ENCODE measurements at regions not wholly inside any gene's neighbourhood (a gene's known extent, or its start where the extent isn't known, plus 50 kb on each side); places are given as distances from the start of the nearest gene placed in this dataset.

DNA sequence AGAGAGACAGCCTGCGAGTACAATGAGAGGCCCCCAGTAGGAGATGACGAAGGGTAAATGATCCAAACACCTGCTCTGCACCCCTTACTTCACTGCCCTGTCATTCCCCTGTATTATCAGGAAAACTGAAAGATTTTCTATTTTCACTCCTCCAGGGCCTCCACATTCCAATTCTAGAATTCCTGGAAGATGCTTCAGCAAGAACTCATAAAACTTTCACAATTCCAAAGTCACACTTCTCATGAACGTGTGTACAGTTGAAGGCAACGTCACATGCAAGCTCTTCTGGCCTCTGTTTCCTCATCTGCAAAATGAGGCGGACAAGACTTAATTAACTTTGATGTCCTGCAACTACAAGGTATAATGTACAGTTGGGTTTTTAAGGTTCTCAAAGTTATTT lies 62.8 kb upstream of the SPATA12 start:
- peaks cover 3% of the 10 kb centered on the region for H3K4me1 ChIP-seq (ENCODE audit: control insufficient read depth, insufficient read depth, low read length, unreplicated experiment)
- no peaks in the 10 kb centered on the region for H3K27me3 ChIP-seq (ENCODE audit: insufficient read depth, low read length)
- H3K27ac ChIP-seq (ENCODE audit: low read depth, low read length): no peak overlapping the region
- H3K79me2 ChIP-seq (ENCODE audit: control insufficient read depth, insufficient read depth, low read length, unreplicated experiment): no peaks in the 10 kb centered on the region
- H3K36me3 ChIP-seq (ENCODE audit: insufficient read depth, low read length): no peaks in the 10 kb centered on the region
- no peak overlapping the region for H3K4me3 ChIP-seq (ENCODE audit: low read depth, low read length)
- H2AFZ ChIP-seq (ENCODE audit: low read length, unreplicated experiment): no peak overlapping the region

- H3K4me3 ChIP-seq (ENCODE audit: low read depth, low read length): no peak overlapping the region
- no peaks in the 10 kb centered on the region for H3K36me3 ChIP-seq (ENCODE audit: insufficient read depth, low read length)
- H3K79me2 ChIP-seq (ENCODE audit: control insufficient read depth, insufficient read depth, low read length, unreplicated experiment): no peaks in the 10 kb centered on the region
- no peak overlapping the region for H2AFZ ChIP-seq (ENCODE audit: low read length, unreplicated experiment)
- no peak overlapping the region for H3K27ac ChIP-seq (ENCODE audit: low read depth, low read length)
- peaks cover 3% of the 10 kb centered on the region for H3K4me1 ChIP-seq (ENCODE audit: control insufficient read depth, insufficient read depth, low read length, unreplicated experiment)
- H3K27me3 ChIP-seq (ENCODE audit: insufficient read depth, low read length): no peaks in the 10 kb centered on the region
Measured at GRCh38 chr3:56997041-56997440, 63.4 kb upstream of the SPATA12 start.

DNA sequence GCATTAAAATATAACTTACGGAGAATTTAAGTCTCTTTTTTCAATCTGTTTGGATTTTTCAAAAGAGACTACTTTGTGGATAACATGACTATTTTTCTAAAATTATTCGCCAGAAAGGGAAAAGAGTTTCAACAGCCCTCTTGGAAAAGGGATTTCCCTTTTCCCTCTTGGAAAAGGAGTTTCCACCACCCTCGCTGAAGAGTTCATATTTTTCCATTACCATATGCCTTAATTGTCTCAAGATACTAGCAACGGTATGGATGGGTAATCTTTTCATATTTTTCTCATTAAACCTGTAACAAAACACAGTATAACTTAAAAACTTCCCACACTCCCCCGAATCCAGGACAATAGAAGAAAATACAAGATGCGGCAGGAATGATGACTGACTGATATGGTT lies 66.1 kb upstream of the SPATA12 start:
- H3K27me3 ChIP-seq (ENCODE audit: insufficient read depth, low read length): peaks cover 5% of the 10 kb centered on the region

DNA sequence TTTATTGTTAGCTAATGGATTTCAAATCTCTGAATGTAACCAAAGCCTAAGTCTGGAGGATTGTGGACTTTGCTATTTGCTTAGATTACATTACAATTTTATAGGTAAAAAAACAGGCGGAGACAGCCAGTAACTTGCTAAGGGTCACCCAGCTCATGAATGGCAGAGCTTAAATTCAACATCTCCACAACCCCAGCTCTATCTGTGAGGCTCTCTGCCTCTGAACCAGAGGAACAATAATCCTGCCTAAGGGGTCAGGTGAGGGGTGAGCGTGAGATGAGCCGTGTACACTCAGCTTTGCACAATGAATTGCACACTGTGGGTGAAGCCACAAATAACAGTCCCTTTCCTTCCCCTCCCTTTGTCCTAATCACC lies 69.8 kb upstream of the SPATA12 start:
- Histone ChIP-seq H3K4me1 (ENCODE audit: control insufficient read depth, insufficient read depth, low read length, unreplicated experiment) (peaks cover 9% of the 10 kb centered on the region), H3K36me3 (ENCODE audit: insufficient read depth, low read length) (no peaks in the 10 kb centered on the region), H3K79me2 (ENCODE audit: control insufficient read depth, insufficient read depth, low read length, unreplicated experiment) (no peaks in the 10 kb centered on the region), H3K4me3 (ENCODE audit: low read depth, low read length) (no peak overlapping the region), H3K27ac (ENCODE audit: low read depth, low read length) (no peak overlapping the region), H3K27me3 (ENCODE audit: insufficient read depth, low read length) (peaks cover 5% of the 10 kb centered on the region), H2AFZ (ENCODE audit: low read length, unreplicated experiment) (no peak overlapping the region)

More for the DNA sequence above, 66.1 kb upstream of the SPATA12 start:
- no peak overlapping the region for H2AFZ ChIP-seq (ENCODE audit: low read length, unreplicated experiment)
- H3K4me1 ChIP-seq (ENCODE audit: control insufficient read depth, insufficient read depth, low read length, unreplicated experiment): peaks cover 3% of the 10 kb centered on the region
- H3K4me3 ChIP-seq (ENCODE audit: low read depth, low read length): no peak overlapping the region
- H3K79me2 ChIP-seq (ENCODE audit: control insufficient read depth, insufficient read depth, low read length, unreplicated experiment): no peaks in the 10 kb centered on the region
- no peak overlapping the region for H3K27ac ChIP-seq (ENCODE audit: low read depth, low read length)
- no peaks in the 10 kb centered on the region for H3K36me3 ChIP-seq (ENCODE audit: insufficient read depth, low read length)

GRCh38 chr3:56989977-56990640 lies 70.4 kb upstream of the SPATA12 start:
- Histone ChIP-seq H3K4me1 (ENCODE audit: control insufficient read depth, insufficient read depth, low read length, unreplicated experiment) (peaks cover 14% of the 10 kb centered on the region), H3K36me3 (ENCODE audit: insufficient read depth, low read length) (no peaks in the 10 kb centered on the region), H3K27ac (ENCODE audit: low read depth, low read length) (no peak overlapping the region), H3K27me3 (ENCODE audit: insufficient read depth, low read length) (peaks cover 5% of the 10 kb centered on the region), H2AFZ (ENCODE audit: low read length, unreplicated experiment) (no peak overlapping the region), H3K4me3 (ENCODE audit: low read depth, low read length) (no peak overlapping the region), H3K79me2 (ENCODE audit: control insufficient read depth, insufficient read depth, low read length, unreplicated experiment) (no peaks in the 10 kb centered on the region)

GRCh38 chr3:56989169-56989976 lies 71.1 kb upstream of the SPATA12 start:
- Histone ChIP-seq H3K4me3 (ENCODE audit: low read depth, low read length) (no peak overlapping the region), H3K27ac (ENCODE audit: low read depth, low read length) (no peak overlapping the region), H3K79me2 (ENCODE audit: control insufficient read depth, insufficient read depth, low read length, unreplicated experiment) (no peaks in the 10 kb centered on the region), H3K36me3 (ENCODE audit: insufficient read depth, low read length) (no peaks in the 10 kb centered on the region), H2AFZ (ENCODE audit: low read length, unreplicated experiment) (no peak overlapping the region), H3K4me1 (ENCODE audit: control insufficient read depth, insufficient read depth, low read length, unreplicated experiment) (peaks cover 19% of the 10 kb centered on the region), H3K27me3 (ENCODE audit: insufficient read depth, low read length) (peaks cover 5% of the 10 kb centered on the region)

- Histone ChIP-seq H3K36me3 (ENCODE audit: insufficient read depth, low read length) (no peaks in the 10 kb centered on the region), H3K79me2 (ENCODE audit: control insufficient read depth, insufficient read depth, low read length, unreplicated experiment) (no peaks in the 10 kb centered on the region), H3K4me3 (ENCODE audit: low read depth, low read length) (no peak overlapping the region), H3K27me3 (ENCODE audit: insufficient read depth, low read length) (peaks cover 5% of the 10 kb centered on the region), H2AFZ (ENCODE audit: low read length, unreplicated experiment) (no peak overlapping the region), H3K27ac (ENCODE audit: low read depth, low read length) (no peak overlapping the region), H3K4me1 (ENCODE audit: control insufficient read depth, insufficient read depth, low read length, unreplicated experiment) (peaks cover 25% of the 10 kb centered on the region)
Measured at GRCh38 chr3:56988458-56989168, 71.9 kb upstream of the SPATA12 start.

- Histone ChIP-seq H3K27me3 (ENCODE audit: insufficient read depth, low read length) (peaks cover 5% of the 10 kb centered on the region), H3K36me3 (ENCODE audit: insufficient read depth, low read length) (no peaks in the 10 kb centered on the region), H2AFZ (ENCODE audit: low read length, unreplicated experiment) (no peak overlapping the region), H3K4me3 (ENCODE audit: low read depth, low read length) (no peak overlapping the region), H3K4me1 (ENCODE audit: control insufficient read depth, insufficient read depth, low read length, unreplicated experiment) (peaks cover 25% of the 10 kb centered on the region), H3K79me2 (ENCODE audit: control insufficient read depth, insufficient read depth, low read length, unreplicated experiment) (no peaks in the 10 kb centered on the region), H3K27ac (ENCODE audit: low read depth, low read length) (no peak overlapping the region)
Measured at GRCh38 chr3:56987238-56987895, 73.1 kb upstream of the SPATA12 start.

GRCh38 chr3:56986347-56986746 lies 74.1 kb upstream of the SPATA12 start:
- Histone ChIP-seq H3K4me3 (ENCODE audit: low read depth, low read length) (no peak overlapping the region), H3K36me3 (ENCODE audit: insufficient read depth, low read length) (no peaks in the 10 kb centered on the region), H3K79me2 (ENCODE audit: control insufficient read depth, insufficient read depth, low read length, unreplicated experiment) (no peaks in the 10 kb centered on the region), H2AFZ (ENCODE audit: low read length, unreplicated experiment) (no peak overlapping the region), H3K4me1 (ENCODE audit: control insufficient read depth, insufficient read depth, low read length, unreplicated experiment) (peaks cover 32% of the 10 kb centered on the region), H3K27ac (ENCODE audit: low read depth, low read length) (no peak overlapping the region), H3K27me3 (ENCODE audit: insufficient read depth, low read length) (peaks cover 5% of the 10 kb centered on the region)

GRCh38 chr3:56985878-56986277 lies 74.6 kb upstream of the SPATA12 start:
- Histone ChIP-seq H3K36me3 (ENCODE audit: insufficient read depth, low read length) (no peaks in the 10 kb centered on the region), H3K4me1 (ENCODE audit: control insufficient read depth, insufficient read depth, low read length, unreplicated experiment) (peaks cover 36% of the 10 kb centered on the region), H3K79me2 (ENCODE audit: control insufficient read depth, insufficient read depth, low read length, unreplicated experiment) (no peaks in the 10 kb centered on the region), H3K4me3 (ENCODE audit: low read depth, low read length) (no peak overlapping the region), H3K27ac (ENCODE audit: low read depth, low read length) (no peak overlapping the region), H3K27me3 (ENCODE audit: insufficient read depth, low read length) (peaks cover 5% of the 10 kb centered on the region), H2AFZ (ENCODE audit: low read length, unreplicated experiment) (no peak overlapping the region)
